Lower lobe of right lung (tissue), 2 donors: ENCODE measurements at regions not wholly inside any gene's neighbourhood (a gene's known extent, or its start where the extent isn't known, plus 50 kb on each side); places are given as distances from the start of the nearest gene placed in this dataset.
"Not testable (repeated sequence)": the region's sequence is repeated elsewhere in the genome, so short reads cannot be mapped to it uniquely, and the experiment has no call there.

Experiments
- ATAC-seq, 2 donors: fragments of 200-7000 bp; cut with Tn5 transposase; one replicate each; pipeline ENCODE4 v1.9.1; 2020 to 2022; ENCODE audit warnings: mild to moderate bottlenecking in 2 of 2, moderate library complexity in 2 of 2
- DNase-seq: peaks from one replicate; pipeline ENCODE4 v3.0.0-alpha.2; 2020
- H3K27ac ChIP-seq: fragments of 200-600 bp; one replicate; pipeline ENCODE4 v1.8.0; 2022
- H3K27me3 ChIP-seq: fragments of 200-600 bp; one replicate; pipeline ENCODE4 v1.8.0; 2022; ENCODE audit warnings: low read depth
- H3K36me3 ChIP-seq: fragments of 200-600 bp; one replicate; pipeline ENCODE4 v1.8.0; 2022; ENCODE audit warnings: mild to moderate bottlenecking
- H3K4me1 ChIP-seq: fragments of 200-600 bp; one replicate; pipeline ENCODE4 v1.8.0; 2022
- H3K4me3 ChIP-seq: fragments of 200-600 bp; one replicate; pipeline ENCODE4 v1.8.0; 2022; ENCODE audit warnings: mild to moderate bottlenecking
- H3K9me3 ChIP-seq: fragments of 200-600 bp; one replicate; pipeline ENCODE4 v1.8.0; 2022
- intact Hi-C: fragments of 100-400 bp; cut with DNase I; formaldehyde crosslinking; loops from one replicate; pipeline ENCODE4 v1.11.0; 2022
- TF ChIP-seq, protein P1 (sequence below): fragments of 200-600 bp; IDR thresholded peaks from one replicate; pipeline ENCODE4 v1.8.0; 2022; ENCODE audit warnings: antibody characterized with exemption, mild to moderate bottlenecking
- donor health status: DM: no; HTN: yes; CAD: no; lungs with severe emphysema.

GRCh38 chr4:104330125-104330905 is 164.4 kb downstream of the CXXC4 start:
- Histone ChIP-seq H3K27me3 (no peaks in the 10 kb centered on the region), H3K4me3 (no peak overlapping the region), H3K4me1 (no peaks in the 10 kb centered on the region), H3K27ac (no peak overlapping the region), H3K36me3 (no peaks in the 10 kb centered on the region), H3K9me3 (peaks cover 10% of the 10 kb centered on the region)
- DNase-seq (no peak), ATAC-seq (no peak)
- intact Hi-C loops = no loop called here
- TF ChIP-seq, protein P1, sequence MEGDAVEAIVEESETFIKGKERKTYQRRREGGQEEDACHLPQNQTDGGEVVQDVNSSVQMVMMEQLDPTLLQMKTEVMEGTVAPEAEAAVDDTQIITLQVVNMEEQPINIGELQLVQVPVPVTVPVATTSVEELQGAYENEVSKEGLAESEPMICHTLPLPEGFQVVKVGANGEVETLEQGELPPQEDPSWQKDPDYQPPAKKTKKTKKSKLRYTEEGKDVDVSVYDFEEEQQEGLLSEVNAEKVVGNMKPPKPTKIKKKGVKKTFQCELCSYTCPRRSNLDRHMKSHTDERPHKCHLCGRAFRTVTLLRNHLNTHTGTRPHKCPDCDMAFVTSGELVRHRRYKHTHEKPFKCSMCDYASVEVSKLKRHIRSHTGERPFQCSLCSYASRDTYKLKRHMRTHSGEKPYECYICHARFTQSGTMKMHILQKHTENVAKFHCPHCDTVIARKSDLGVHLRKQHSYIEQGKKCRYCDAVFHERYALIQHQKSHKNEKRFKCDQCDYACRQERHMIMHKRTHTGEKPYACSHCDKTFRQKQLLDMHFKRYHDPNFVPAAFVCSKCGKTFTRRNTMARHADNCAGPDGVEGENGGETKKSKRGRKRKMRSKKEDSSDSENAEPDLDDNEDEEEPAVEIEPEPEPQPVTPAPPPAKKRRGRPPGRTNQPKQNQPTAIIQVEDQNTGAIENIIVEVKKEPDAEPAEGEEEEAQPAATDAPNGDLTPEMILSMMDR = no peak

GRCh38 chr4:104326991-104327694 is 167.6 kb downstream of the CXXC4 start:
- H3K27me3 ChIP-seq, H3K4me1 ChIP-seq, ATAC-seq, H3K36me3 ChIP-seq, H3K9me3 ChIP-seq, H3K4me3 ChIP-seq, H3K27ac ChIP-seq, intact Hi-C loops, DNase-seq: not testable (repeated sequence)

- intact Hi-C loops = no loop called here
- Histone ChIP-seq H3K27me3 (no peaks in the 10 kb centered on the region), H3K9me3 (no peaks in the 10 kb centered on the region), H3K27ac (no peak overlapping the region), H3K36me3 (no peaks in the 10 kb centered on the region), H3K4me1 (no peaks in the 10 kb centered on the region), H3K4me3 (no peak overlapping the region)
- TF ChIP-seq, protein P1 = no peak
- ATAC-seq (no peak), DNase-seq (no peak)
Measured at GRCh38 chr4:104302731-104303130, 192.0 kb downstream of the CXXC4 start.

DNA sequence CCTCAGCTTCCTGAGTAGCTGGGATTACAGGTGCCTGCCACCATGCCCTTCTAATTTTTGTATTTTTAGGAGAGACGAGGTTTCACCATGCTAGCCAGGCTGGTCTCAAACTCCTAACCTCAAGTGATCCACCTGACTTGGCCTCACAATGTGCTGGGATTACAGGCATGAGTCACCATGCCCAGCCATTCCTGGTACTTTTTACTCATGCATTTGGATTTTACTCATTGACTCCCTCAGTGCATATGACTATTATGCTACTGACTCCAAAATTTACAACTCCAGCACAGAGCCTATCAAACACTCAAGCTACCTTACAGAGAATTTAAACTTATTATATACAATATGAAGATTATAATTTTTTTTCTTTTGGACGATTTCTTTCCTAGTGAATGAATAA is 199.9 kb downstream of the CXXC4 start:
- H3K9me3 ChIP-seq = no peaks in the 10 kb centered on the region
- DNase-seq (no peak), ATAC-seq (no peak)
- no peaks in the 10 kb centered on the region for H3K4me1 ChIP-seq
- no peak overlapping the region for H3K27ac ChIP-seq
- H3K4me3 ChIP-seq = no peak overlapping the region
- TF ChIP-seq, protein P1 = no peak
- no peaks in the 10 kb centered on the region for H3K36me3 ChIP-seq
- H3K27me3 ChIP-seq = no peaks in the 10 kb centered on the region
- intact Hi-C loops = no loop called here

DNA sequence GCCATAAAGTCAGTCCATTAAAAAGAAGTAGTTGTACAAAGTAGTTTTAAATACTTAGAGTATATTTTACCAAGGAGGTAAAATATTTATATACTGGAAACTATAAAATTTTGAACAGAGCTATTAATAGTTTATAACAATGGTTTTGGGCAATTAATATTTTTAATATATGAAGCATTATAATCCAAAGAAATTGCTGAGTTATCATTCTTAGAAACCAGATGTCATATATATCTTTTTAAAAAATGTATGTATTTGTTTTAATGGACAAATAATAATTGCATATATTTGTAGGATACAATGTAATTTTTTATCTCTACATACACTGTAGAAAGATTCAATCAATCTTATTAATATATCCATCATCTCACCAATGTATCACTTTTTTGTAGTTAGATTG is 207.8 kb downstream of the CXXC4 start:
- no peak overlapping the region for H3K4me3 ChIP-seq
- ATAC-seq = no peak
- intact Hi-C loops = no loop called here
- no peaks in the 10 kb centered on the region for H3K4me1 ChIP-seq
- TF ChIP-seq, protein P1 = no peak
- H3K27ac ChIP-seq = no peak overlapping the region
- H3K36me3 ChIP-seq = no peaks in the 10 kb centered on the region
- H3K9me3 ChIP-seq = no peaks in the 10 kb centered on the region
- H3K27me3 ChIP-seq = no peaks in the 10 kb centered on the region
- DNase-seq = no peak

GRCh38 chr4:104283303-104283702 is 211.4 kb downstream of the CXXC4 start:
- Histone ChIP-seq H3K27me3 (no peaks in the 10 kb centered on the region), H3K27ac (no peak overlapping the region), H3K4me1 (no peaks in the 10 kb centered on the region), H3K4me3 (no peak overlapping the region), H3K36me3 (no peaks in the 10 kb centered on the region), H3K9me3 (no peaks in the 10 kb centered on the region)
- ATAC-seq (no peak), DNase-seq (no peak)
- TF ChIP-seq, protein P1 = no peak
- intact Hi-C loops = no loop called here
